Endodermal cell (in vitro differentiated cells): ENCODE measurements at regions not wholly inside any gene's neighbourhood (a gene's known extent, or its start where the extent isn't known, plus 50 kb on each side); places are given as distances from the start of the nearest gene placed in this dataset.

ENCODE experiments used
- DNase-seq: peaks from one replicate; pipeline ENCODE4 v3.0.0-alpha.2; 2017
- H3K27ac ChIP-seq: 2 replicates; pipeline ENCODE4 v1.5.1; 2013; ENCODE audit warnings: mild to moderate bottlenecking, low read depth, low read length, moderate library complexity
- H3K27me3 ChIP-seq: 2 replicates; pipeline ENCODE4 v1.6.1; 2013; ENCODE audit warnings: mild to moderate bottlenecking, low read length, moderate library complexity; ENCODE audit not compliant: insufficient read depth, control insufficient read depth, poor library complexity, severe bottlenecking
- H3K36me3 ChIP-seq: 2 replicates; pipeline ENCODE4 v1.7.0; 2013; ENCODE audit warnings: mild to moderate bottlenecking, low read length, moderate library complexity; ENCODE audit not compliant: control insufficient read depth, insufficient read depth
- H3K4me1 ChIP-seq: one replicate; pipeline ENCODE4 v1.7.0; 2013; ENCODE audit warnings: low read length; ENCODE audit not compliant: control insufficient read depth, insufficient read depth
- H3K4me3 ChIP-seq: 2 replicates; pipeline ENCODE4 v1.5.1; 2013; ENCODE audit warnings: mild to moderate bottlenecking, low read length, moderate library complexity
- H3K9ac ChIP-seq: 2 replicates; pipeline ENCODE4 v1.6.1; 2013; ENCODE audit warnings: mild to moderate bottlenecking, low read length, moderate library complexity; ENCODE audit not compliant: poor library complexity, severe bottlenecking; ENCODE audit errors: extremely low read depth
- H3K9me3 ChIP-seq: 2 replicates; pipeline ENCODE4 v1.6.1; 2013; ENCODE audit warnings: mild to moderate bottlenecking, low read length, moderate library complexity; ENCODE audit not compliant: control insufficient read depth
- H3K27ac Mint-ChIP-seq: 2 replicates; pipeline ENCODE4 v1.8.0; 2020; ENCODE audit warnings: mixed read lengths
- H3K27me3 Mint-ChIP-seq: 2 replicates; pipeline ENCODE4 v1.8.0; 2021; ENCODE audit warnings: mild to moderate bottlenecking, mixed read lengths; ENCODE audit not compliant: insufficient read depth
- H3K36me3 Mint-ChIP-seq: 2 replicates; pipeline ENCODE4 v1.8.0; 2020; ENCODE audit warnings: low read depth, mixed read lengths
- H3K4me1 Mint-ChIP-seq: 2 replicates; pipeline ENCODE4 v1.8.0; 2020; ENCODE audit warnings: mixed read lengths
- H3K4me3 Mint-ChIP-seq: 2 replicates; pipeline ENCODE4 v1.8.0; 2020; ENCODE audit warnings: mild to moderate bottlenecking, moderate library complexity, mixed read lengths
- H3K9me3 Mint-ChIP-seq: 2 replicates; pipeline ENCODE4 v1.8.0; 2020; ENCODE audit warnings: mild to moderate bottlenecking, mixed read lengths
- CTCF ChIP-seq: fragments of 200-600 bp; sonication (generic); conservative IDR thresholded peaks from 2 replicates; pipeline ENCODE4 v1.5.0; 2021; ENCODE audit warnings: antibody characterized with exemption, mild to moderate bottlenecking
- WGBS, 2 experiments: methylation state at CpG; one replicate each; pipeline versions ENCODE4 v1.1.5 to v1.1.7; 2013; ENCODE audit warnings: missing lambda C conversion rate in 2 of 2, mixed read lengths in 1 of 2; ENCODE audit not compliant: insufficient coverage in 1 of 2, insufficient read length in 1 of 2; 5-methylcytosine and 5-hydroxymethylcytosine counted together

GRCh38 chr10:4070184-4070583, 285.2 kb upstream of the KLF6 start:
- H3K9ac ChIP-seq, result no peak overlapping the region
- Mint-ChIP-seq H3K27me3 (no peaks in the 10 kb centered on the region), H3K27ac (no peak overlapping the region), H3K4me3 (no peak overlapping the region), H3K36me3 (no peaks in the 10 kb centered on the region), H3K9me3 (peaks cover 2% of the 10 kb centered on the region), H3K4me1 (no peaks in the 10 kb centered on the region)
- no peaks in the 10 kb centered on the region for H3K9me3 ChIP-seq
- H3K27ac ChIP-seq, result no peak overlapping the region
- no peaks in the 10 kb centered on the region for H3K4me1 ChIP-seq
- H3K36me3 ChIP-seq, result no peaks in the 10 kb centered on the region
- no peak for DNase-seq
- no CpG with 5 or more reads among the region's 1 CpG for WGBS, 2 experiments
- no peak overlapping the region for H3K4me3 ChIP-seq
- no peak for TF ChIP-seq CTCF
- H3K27me3 ChIP-seq, result no peaks in the 10 kb centered on the region

- Histone ChIP-seq H3K9me3 (no peaks in the 10 kb centered on the region), H3K36me3 (no peaks in the 10 kb centered on the region), H3K4me3 (no peak overlapping the region), H3K4me1 (no peaks in the 10 kb centered on the region), H3K9ac (no peak overlapping the region), H3K27ac (no peak overlapping the region), H3K27me3 (no peaks in the 10 kb centered on the region)
- Mint-ChIP-seq H3K36me3 (no peaks in the 10 kb centered on the region), H3K4me1 (no peaks in the 10 kb centered on the region), H3K9me3 (no peaks in the 10 kb centered on the region), H3K4me3 (no peak overlapping the region), H3K27ac (no peak overlapping the region), H3K27me3 (no peaks in the 10 kb centered on the region)
- TF ChIP-seq CTCF, result no peak
- 91% methylated on average over 3 of the region's 3 CpGs; no CpG with 5 or more reads in 1 of the 2 experiments for WGBS, 2 experiments
- no peak for DNase-seq
These were observed 284.5 kb upstream of the KLF6 start for GRCh38 chr10:4069491-4069890.

- no peak for DNase-seq
- Mint-ChIP-seq H3K27me3 (no peaks in the 10 kb centered on the region), H3K4me1 (no peaks in the 10 kb centered on the region), H3K9me3 (no peaks in the 10 kb centered on the region), H3K36me3 (no peaks in the 10 kb centered on the region), H3K4me3 (no peak overlapping the region), H3K27ac (no peak overlapping the region)
- Histone ChIP-seq H3K27ac (no peak overlapping the region), H3K4me3 (no peak overlapping the region), H3K4me1 (no peaks in the 10 kb centered on the region), H3K9me3 (no peaks in the 10 kb centered on the region), H3K36me3 (no peaks in the 10 kb centered on the region), H3K27me3 (no peaks in the 10 kb centered on the region), H3K9ac (no peak overlapping the region)
- WGBS, 2 experiments, result 90 to 95% methylated on average over 3 of the region's 3 CpGs
- TF ChIP-seq CTCF, result no peak
These were observed 283.6 kb upstream of the KLF6 start for GRCh38 chr10:4068629-4069028.
